HEK293 (cell line): ENCODE measurements at regions not wholly inside any gene's neighbourhood (a gene's known extent, or its start where the extent isn't known, plus 50 kb on each side); places are given as distances from the start of the nearest gene placed in this dataset.

Experiments used
- CTCF ChIA-PET: fragments of 350-600 bp; formaldehyde crosslinking; extraction: SDS; loops from one replicate; lab custom pipeline; 2021; ENCODE audit warnings: antibody characterized with exemption; lab: Yijun Ruan, JAX
- POLR2A ChIA-PET: fragments of 300-600 bp; formaldehyde crosslinking; extraction: SDS; loops from one replicate; lab custom pipeline; 2020; ENCODE audit warnings: antibody characterized with exemption, inconsistent platforms; lab: Yijun Ruan, JAX
- H3K27ac ChIP-seq: fragments of 200-500 bp; sonication (Bioruptor generic); 2 replicates; pipeline ENCODE4 v1.5.1; 2014; ENCODE audit warnings: low read depth, low read length, control low read depth, inconsistent platforms; ENCODE audit errors: extremely low read depth
- H3K36me3 ChIP-seq, 2 experiments: fragments of 200-500 bp in 1 of 2; sonication (Bioruptor generic) in 1 of 2; 1 replicate in 1 of 2; 2 replicates in 1 of 2; pipeline ENCODE4 v1.5.1; 2014 to 2017; ENCODE audit warnings: inconsistent platforms in 2 of 2, low read length in 2 of 2; ENCODE audit not compliant: control insufficient read depth in 2 of 2, insufficient read depth in 1 of 2
- H3K4me1 ChIP-seq: fragments of 200-500 bp; sonication (Bioruptor generic); 2 replicates; pipeline ENCODE4 v1.5.1; 2014; ENCODE audit warnings: mild to moderate bottlenecking, low read length, inconsistent platforms; ENCODE audit not compliant: control insufficient read depth, insufficient read depth
- H3K4me3 ChIP-seq: 2 replicates; pipeline ENCODE4 v1.5.1; 2011; ENCODE audit warnings: low read depth, mild to moderate bottlenecking, control low read depth, low read length, moderate library complexity
- H3K9me3 ChIP-seq: fragments of 200-500 bp; sonication (Bioruptor generic); 2 replicates; pipeline ENCODE4 v1.5.1; 2014; ENCODE audit warnings: low read depth, low read length, inconsistent platforms; ENCODE audit not compliant: control insufficient read depth, insufficient read depth
- FEZF1 ChIP-seq: fragments of 450-650 bp; formaldehyde crosslinking; IDR thresholded peaks from 2 replicates; pipeline ENCODE4 v1.5.1; 2016; ENCODE audit warnings: missing biosample characterization, missing genetic modification characterization
- ZNF10 ChIP-seq: fragments of 450-650 bp; formaldehyde crosslinking; IDR thresholded peaks from 2 replicates; pipeline ENCODE4 v1.5.1; 2017; ENCODE audit warnings: missing biosample characterization, missing genetic modification characterization
- ZNF311 ChIP-seq: fragments of 450-650 bp; formaldehyde crosslinking; IDR thresholded peaks from 2 replicates; pipeline ENCODE4 v1.5.1; 2017; ENCODE audit warnings: missing biosample characterization, missing genetic modification characterization, borderline replicate concordance
- ZNF416 ChIP-seq: fragments of 450-650 bp; formaldehyde crosslinking; IDR thresholded peaks from 2 replicates; pipeline ENCODE4 v1.5.1; 2016; ENCODE audit warnings: missing biosample characterization, missing genetic modification characterization
- ZNF560 ChIP-seq: fragments of 450-650 bp; formaldehyde crosslinking; IDR thresholded peaks from 2 replicates; pipeline ENCODE4 v1.5.1; 2017; ENCODE audit warnings: missing biosample characterization, missing genetic modification characterization, borderline replicate concordance
- ZNF561 ChIP-seq: fragments of 450-650 bp; IDR thresholded peaks from 2 replicates; pipeline ENCODE4 v1.5.1; 2018; ENCODE audit warnings: missing biosample characterization, missing genetic modification characterization, borderline replicate concordance
- TF ChIP-seq, protein P1 (sequence below): fragments of 450-650 bp; formaldehyde crosslinking; IDR thresholded peaks from 2 replicates; pipeline ENCODE4 v1.5.1; 2016; ENCODE audit warnings: missing biosample characterization, missing genetic modification characterization
- TF ChIP-seq, protein P2 (sequence below): fragments of 450-650 bp; IDR thresholded peaks from 2 replicates; pipeline ENCODE4 v1.5.1; 2018; ENCODE audit warnings: missing biosample characterization, missing genetic modification characterization
- TF ChIP-seq, protein P3 (sequence below): fragments of 450-650 bp; formaldehyde crosslinking; IDR thresholded peaks from 2 replicates; pipeline ENCODE4 v1.5.1; 2017; ENCODE audit warnings: missing biosample characterization, missing genetic modification characterization
- TF ChIP-seq, protein P4 (sequence below): fragments of 450-650 bp; formaldehyde crosslinking; IDR thresholded peaks from 2 replicates; pipeline ENCODE4 v1.5.1; 2017; ENCODE audit warnings: missing biosample characterization, missing genetic modification characterization
- TF ChIP-seq, protein P5 (sequence below): fragments of 450-650 bp; formaldehyde crosslinking; IDR thresholded peaks from 2 replicates; pipeline ENCODE4 v1.5.1; 2016; ENCODE audit warnings: missing biosample characterization, missing genetic modification characterization
- TF ChIP-seq, protein P6 (sequence below): fragments of 450-650 bp; formaldehyde crosslinking; IDR thresholded peaks from 2 replicates; pipeline ENCODE4 v1.5.1; 2016; ENCODE audit warnings: missing biosample characterization, missing genetic modification characterization

DNA sequence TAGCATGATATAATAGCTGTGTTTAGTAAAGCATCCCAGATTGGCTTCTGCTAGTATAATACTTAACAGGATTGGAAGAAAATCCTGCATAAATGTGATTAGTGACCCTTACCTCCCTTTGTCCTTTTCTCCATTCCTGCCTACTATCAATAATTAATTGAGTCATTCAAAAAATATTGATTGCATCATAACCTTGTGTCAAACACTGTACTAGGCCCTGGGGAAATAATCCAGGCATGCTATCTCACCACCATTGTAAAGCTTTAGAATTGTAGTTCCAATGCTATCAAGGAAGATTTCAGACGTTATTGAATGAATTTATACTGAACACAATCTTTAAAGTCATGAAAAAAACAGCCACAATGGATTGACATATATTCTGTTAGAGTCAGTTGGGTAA is 378.6 kb upstream of the DDHD1 start (continued):
- TF ChIP-seq ZNF416 (tag by site-specific recombination) (no peak), ZNF10 (tag by site-specific recombination) (no peak), ZNF311 (tag by site-specific recombination) (no peak), ZNF561 (tag by site-specific recombination) (no peak)
- TF ChIP-seq, protein P1, sequence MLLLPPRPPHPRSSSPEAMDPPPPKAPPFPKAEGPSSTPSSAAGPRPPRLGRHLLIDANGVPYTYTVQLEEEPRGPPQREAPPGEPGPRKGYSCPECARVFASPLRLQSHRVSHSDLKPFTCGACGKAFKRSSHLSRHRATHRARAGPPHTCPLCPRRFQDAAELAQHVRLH: no peak
- TF ChIP-seq, protein P2, sequence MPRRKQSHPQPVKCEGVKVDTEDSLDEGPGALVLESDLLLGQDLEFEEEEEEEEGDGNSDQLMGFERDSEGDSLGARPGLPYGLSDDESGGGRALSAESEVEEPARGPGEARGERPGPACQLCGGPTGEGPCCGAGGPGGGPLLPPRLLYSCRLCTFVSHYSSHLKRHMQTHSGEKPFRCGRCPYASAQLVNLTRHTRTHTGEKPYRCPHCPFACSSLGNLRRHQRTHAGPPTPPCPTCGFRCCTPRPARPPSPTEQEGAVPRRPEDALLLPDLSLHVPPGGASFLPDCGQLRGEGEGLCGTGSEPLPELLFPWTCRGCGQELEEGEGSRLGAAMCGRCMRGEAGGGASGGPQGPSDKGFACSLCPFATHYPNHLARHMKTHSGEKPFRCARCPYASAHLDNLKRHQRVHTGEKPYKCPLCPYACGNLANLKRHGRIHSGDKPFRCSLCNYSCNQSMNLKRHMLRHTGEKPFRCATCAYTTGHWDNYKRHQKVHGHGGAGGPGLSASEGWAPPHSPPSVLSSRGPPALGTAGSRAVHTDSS: no peak
- TF ChIP-seq, protein P3, sequence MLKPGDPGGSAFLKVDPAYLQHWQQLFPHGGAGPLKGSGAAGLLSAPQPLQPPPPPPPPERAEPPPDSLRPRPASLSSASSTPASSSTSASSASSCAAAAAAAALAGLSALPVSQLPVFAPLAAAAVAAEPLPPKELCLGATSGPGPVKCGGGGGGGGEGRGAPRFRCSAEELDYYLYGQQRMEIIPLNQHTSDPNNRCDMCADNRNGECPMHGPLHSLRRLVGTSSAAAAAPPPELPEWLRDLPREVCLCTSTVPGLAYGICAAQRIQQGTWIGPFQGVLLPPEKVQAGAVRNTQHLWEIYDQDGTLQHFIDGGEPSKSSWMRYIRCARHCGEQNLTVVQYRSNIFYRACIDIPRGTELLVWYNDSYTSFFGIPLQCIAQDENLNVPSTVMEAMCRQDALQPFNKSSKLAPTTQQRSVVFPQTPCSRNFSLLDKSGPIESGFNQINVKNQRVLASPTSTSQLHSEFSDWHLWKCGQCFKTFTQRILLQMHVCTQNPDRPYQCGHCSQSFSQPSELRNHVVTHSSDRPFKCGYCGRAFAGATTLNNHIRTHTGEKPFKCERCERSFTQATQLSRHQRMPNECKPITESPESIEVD (tag by site-specific recombination): no peak

DNA sequence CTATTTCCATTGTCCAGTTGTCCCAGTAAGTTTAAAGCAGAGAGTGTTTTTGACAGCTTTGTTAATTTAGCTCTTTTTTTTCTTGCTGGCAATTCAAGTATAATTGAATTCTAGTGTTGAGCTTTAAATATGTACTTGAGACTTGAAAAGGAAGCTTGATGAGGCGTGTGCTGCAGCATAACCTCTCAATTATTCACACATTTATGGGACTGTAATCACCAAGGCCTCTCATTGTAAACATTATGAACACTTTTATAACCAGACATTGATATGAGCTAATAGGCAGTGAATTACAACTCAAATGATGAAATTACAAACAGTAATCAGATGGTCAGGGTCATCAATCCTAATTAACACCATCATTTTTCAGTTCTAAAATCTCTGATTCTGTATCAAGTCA is 378.0 kb upstream of the DDHD1 start:
- TF ChIP-seq, protein P4, sequence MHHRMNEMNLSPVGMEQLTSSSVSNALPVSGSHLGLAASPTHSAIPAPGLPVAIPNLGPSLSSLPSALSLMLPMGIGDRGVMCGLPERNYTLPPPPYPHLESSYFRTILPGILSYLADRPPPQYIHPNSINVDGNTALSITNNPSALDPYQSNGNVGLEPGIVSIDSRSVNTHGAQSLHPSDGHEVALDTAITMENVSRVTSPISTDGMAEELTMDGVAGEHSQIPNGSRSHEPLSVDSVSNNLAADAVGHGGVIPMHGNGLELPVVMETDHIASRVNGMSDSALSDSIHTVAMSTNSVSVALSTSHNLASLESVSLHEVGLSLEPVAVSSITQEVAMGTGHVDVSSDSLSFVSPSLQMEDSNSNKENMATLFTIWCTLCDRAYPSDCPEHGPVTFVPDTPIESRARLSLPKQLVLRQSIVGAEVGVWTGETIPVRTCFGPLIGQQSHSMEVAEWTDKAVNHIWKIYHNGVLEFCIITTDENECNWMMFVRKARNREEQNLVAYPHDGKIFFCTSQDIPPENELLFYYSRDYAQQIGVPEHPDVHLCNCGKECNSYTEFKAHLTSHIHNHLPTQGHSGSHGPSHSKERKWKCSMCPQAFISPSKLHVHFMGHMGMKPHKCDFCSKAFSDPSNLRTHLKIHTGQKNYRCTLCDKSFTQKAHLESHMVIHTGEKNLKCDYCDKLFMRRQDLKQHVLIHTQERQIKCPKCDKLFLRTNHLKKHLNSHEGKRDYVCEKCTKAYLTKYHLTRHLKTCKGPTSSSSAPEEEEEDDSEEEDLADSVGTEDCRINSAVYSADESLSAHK (tag by site-specific recombination): no peak
- TF ChIP-seq, protein P5, sequence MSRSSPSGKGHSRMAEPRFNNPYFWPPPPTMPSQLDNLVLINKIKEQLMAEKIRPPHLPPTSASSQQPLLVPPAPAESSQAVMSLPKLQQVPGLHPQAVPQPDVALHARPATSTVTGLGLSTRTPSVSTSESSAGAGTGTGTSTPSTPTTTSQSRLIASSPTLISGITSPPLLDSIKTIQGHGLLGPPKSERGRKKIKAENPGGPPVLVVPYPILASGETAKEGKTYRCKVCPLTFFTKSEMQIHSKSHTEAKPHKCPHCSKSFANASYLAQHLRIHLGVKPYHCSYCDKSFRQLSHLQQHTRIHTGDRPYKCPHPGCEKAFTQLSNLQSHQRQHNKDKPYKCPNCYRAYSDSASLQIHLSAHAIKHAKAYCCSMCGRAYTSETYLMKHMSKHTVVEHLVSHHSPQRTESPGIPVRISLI (tag by site-specific recombination): no peak
- no peak for TF ChIP-seq ZNF560
- TF ChIP-seq, protein P6, sequence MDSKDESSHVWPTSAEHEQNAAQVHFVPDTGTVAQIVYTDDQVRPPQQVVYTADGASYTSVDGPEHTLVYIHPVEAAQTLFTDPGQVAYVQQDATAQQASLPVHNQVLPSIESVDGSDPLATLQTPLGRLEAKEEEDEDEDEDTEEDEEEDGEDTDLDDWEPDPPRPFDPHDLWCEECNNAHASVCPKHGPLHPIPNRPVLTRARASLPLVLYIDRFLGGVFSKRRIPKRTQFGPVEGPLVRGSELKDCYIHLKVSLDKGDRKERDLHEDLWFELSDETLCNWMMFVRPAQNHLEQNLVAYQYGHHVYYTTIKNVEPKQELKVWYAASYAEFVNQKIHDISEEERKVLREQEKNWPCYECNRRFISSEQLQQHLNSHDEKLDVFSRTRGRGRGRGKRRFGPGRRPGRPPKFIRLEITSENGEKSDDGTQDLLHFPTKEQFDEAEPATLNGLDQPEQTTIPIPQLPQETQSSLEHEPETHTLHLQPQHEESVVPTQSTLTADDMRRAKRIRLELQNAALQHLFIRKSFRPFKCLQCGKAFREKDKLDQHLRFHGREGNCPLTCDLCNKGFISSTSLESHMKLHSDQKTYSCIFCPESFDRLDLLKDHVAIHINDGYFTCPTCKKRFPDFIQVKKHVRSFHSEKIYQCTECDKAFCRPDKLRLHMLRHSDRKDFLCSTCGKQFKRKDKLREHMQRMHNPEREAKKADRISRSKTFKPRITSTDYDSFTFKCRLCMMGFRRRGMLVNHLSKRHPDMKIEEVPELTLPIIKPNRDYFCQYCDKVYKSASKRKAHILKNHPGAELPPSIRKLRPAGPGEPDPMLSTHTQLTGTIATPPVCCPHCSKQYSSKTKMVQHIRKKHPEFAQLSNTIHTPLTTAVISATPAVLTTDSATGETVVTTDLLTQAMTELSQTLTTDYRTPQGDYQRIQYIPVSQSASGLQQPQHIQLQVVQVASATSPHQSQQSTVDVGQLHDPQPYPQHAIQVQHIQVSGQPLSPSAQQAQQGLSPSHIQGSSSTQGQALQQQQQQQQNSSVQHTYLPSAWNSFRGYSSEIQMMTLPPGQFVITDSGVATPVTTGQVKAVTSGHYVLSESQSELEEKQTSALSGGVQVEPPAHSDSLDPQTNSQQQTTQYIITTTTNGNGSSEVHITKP (tag by site-specific recombination): no peak
- 0 out of 2 replicates have a peak, but pooled peaks have one; percentile 10 for TF ChIP-seq FEZF1
- H3K27ac ChIP-seq: no peak overlapping the region
- H3K4me3 ChIP-seq: no peak overlapping the region
- peaks cover 3% of the 10 kb centered on the region; the same call in 1 of the 2 replicates for H3K4me1 ChIP-seq
- ChIA-PET POLR2A (no interaction called here), CTCF (interaction anchor here (1.7 kb wide), 1 partner anchor 644 kb away, joined by 5 read pairs; no protein-coding TSS in a partner anchor)
- no peaks in the 10 kb centered on the region for H3K36me3 ChIP-seq
- no peaks in the 10 kb centered on the region for H3K9me3 ChIP-seq
